HG03460 (cell line): ENCODE measurements at regions not wholly inside any gene's neighbourhood (a gene's known extent, or its start where the extent isn't known, plus 50 kb on each side); places are given as distances from the start of the nearest gene placed in this dataset.

Source experiments
- ATAC-seq: cut with Tn5 transposase; IDR thresholded peaks from one replicate; pipeline ENCODE4 v1.9.1; 2021; ENCODE audit not compliant: unreplicated experiment

DNA sequence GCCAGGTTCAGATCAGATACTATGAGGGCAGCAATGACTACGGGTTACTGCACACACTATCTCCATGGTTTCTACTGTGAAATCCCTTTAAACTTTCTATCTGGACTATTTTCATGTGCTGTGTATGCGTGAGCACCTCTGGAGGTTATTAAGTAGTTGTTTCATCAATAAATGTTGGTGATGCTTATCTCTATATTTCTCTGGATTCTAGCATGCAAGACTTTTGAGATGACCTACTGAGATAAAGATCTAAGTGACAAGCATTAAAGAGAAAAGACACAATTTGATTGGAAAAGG is 194.0 kb downstream of the NRIP1 start:
- no peak for ATAC-seq

DNA sequence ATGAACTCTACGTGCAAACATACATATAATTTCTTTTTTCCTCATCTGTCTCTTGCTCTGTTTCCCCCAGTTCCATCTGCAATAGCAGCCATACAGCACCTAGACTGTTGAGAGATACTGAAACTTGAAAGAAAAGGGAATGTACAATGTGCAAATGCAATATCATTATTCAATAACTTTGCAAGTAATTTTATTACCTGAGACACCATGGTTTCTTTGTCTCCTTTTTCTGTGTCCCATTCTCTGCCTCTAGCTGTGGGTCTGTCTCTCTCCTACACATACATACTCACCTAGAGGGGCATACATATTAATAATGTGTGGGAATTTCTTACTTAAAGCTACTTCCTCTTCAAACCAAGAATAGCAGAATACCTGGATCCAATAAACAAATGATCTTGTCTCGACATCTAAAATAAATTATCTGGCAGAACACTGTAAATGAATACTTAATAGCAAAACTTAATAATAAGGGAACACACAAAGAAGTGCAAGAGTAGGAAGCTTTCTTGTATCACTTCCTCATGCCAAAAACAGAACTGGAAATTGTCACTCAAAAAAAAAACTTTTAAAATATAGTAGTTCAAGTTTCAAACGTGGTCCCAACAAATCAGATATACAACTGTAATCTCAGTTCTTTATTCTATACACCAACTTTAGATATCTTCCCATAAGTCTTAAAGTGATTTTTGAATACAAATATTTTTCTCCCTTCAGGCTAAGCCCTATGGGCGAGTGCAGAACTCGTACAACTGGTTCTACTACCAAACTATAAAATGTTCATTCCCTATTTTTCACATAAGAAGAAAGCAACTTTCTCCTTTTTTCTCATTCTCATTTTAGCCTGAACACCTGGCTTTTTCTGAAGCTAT is 194.6 kb downstream of the NRIP1 start:
- ATAC-seq = peak; percentile 51

DNA sequence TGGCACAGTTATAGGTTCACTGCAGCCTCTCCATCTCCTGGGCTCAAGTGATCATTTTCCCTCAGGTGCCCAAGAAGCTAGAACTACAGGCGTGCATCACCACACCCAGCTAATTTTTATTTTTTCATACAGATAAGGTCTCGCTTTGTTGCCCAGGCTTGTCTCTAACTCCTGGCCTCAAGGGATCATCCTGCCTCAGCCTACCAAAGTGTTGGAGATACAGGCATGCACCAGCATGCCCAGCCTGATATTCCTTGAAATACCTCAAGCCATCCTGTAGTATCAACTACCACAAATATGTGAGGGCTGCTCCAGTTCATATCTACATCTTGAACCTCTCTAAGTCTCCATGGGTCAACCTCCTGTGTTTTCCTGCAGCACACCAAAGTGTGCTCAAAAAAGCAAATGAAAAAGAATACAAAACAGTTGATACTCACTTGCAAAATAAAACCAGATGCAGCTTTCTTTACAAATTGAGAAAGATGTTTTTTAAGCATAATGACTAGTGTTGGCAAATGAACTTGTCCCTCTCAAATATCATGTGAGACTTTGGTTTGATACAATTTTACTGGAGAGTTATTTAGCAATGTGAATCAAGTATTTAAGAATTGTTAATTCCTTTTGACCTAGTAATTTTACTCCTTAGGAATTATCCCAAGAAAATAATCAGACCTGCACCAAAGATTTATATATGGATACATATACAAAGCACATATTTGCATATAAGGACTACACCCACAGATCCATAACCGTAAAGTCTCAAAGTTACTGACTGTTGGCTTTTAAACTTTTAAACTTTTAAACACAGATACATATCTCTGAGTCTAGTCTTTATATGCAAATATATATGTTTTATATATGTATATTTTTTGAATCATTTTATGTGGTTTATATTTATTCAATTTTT is 197.7 kb downstream of the NRIP1 start:
- ATAC-seq = no peak

GRCh38 chr21:14864211-14865021 is 200.4 kb downstream of the NRIP1 start:
- no peak for ATAC-seq

DNA sequence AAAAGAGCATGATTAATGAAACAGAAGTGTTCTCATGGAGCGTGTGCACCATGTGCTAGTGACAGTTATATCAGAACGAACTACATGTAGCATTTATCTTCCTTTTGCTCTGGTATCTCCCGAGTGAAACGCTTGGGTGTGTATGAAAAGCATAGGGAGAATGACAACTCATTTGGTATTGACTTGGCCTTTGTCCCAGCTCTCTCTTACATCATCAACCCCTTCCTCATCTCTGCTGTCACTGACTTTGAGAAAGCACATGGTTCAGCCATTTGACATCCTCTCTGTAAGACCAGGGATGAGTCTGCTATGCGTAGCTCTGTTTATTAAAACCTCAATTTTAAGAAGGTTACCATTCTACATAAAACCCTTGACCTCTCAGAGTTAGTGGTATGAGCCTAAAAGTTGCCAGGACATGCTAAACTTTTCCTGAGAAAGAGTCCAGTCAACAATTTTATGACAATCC is 201.0 kb downstream of the NRIP1 start:
- no peak for ATAC-seq

GRCh38 chr21:14862794-14863720 is 201.7 kb downstream of the NRIP1 start:
- ATAC-seq = no peak

- ATAC-seq = no peak
Observed at GRCh38 chr21:14858311-14858710, 206.5 kb downstream of the NRIP1 start.

DNA sequence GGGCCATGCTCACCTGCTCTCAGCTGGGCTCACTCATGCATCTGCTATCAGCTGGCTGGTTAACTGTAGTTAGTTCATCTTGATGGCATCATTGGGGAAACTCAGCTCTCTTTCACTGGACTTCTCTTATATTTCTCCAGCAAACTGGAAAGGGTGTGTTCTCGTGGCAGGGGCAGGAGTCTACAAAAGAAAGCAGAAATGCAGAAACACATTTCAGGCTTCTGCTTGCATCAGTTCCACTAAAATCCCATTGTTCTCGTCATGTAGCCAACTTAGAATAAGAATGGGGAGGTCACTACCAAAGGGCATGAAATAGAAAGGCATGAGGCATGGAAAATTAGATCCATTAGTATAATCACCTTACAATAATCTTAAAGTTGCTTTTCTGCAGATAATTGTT is 207.3 kb downstream of the NRIP1 start:
- ATAC-seq = no peak

- no peak for ATAC-seq
Observed at GRCh38 chr21:14850394-14850793, 214.4 kb downstream of the NRIP1 start.

DNA sequence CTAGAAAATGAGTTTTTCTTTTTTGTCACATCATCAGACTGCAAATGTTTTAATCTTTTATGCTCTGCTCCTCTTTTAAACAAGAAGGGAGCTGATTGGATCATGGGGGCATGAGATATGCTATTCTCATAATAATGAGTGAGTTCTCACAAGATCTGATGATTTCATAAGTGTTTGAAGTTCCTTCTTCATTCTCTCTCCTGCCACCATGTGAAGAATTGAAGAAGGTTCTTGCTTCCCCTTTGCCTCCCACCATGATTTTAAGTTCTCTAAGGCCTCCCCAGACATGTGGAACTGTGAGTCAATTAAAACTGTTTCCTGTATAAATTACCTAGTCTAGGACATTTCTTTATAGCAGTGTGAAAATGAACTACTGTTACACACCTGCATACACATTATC is 218.2 kb downstream of the NRIP1 start:
- no peak for ATAC-seq

DNA sequence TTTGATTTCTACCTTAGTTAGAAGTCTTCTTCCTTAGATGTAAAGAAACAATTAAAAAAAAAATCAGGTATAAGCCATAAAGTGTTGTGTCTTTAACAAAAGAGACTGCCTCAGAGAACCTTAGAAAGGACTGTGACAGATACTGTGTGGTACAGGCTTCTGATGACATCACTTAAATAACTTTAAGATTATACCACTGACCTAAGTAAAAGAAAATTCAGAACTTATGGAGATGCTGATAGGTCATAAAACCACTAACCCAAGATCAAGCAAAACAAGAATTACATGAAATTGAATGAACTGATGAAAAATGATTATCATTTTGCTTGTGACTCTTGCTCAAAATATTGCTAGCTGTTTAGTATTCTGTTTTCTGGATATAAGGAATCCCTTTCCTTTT is 220.8 kb downstream of the NRIP1 start:
- no peak for ATAC-seq

- ATAC-seq = no peak
Observed at GRCh38 chr21:14842601-14843000, 222.2 kb downstream of the NRIP1 start.

GRCh38 chr21:14841511-14842472 is 223.0 kb downstream of the NRIP1 start:
- no peak for ATAC-seq

- ATAC-seq = no peak
Observed at GRCh38 chr21:14838400-14838799, 226.4 kb downstream of the NRIP1 start.

- no peak for ATAC-seq
Observed at GRCh38 chr21:14836950-14837349, 227.8 kb downstream of the NRIP1 start.

DNA sequence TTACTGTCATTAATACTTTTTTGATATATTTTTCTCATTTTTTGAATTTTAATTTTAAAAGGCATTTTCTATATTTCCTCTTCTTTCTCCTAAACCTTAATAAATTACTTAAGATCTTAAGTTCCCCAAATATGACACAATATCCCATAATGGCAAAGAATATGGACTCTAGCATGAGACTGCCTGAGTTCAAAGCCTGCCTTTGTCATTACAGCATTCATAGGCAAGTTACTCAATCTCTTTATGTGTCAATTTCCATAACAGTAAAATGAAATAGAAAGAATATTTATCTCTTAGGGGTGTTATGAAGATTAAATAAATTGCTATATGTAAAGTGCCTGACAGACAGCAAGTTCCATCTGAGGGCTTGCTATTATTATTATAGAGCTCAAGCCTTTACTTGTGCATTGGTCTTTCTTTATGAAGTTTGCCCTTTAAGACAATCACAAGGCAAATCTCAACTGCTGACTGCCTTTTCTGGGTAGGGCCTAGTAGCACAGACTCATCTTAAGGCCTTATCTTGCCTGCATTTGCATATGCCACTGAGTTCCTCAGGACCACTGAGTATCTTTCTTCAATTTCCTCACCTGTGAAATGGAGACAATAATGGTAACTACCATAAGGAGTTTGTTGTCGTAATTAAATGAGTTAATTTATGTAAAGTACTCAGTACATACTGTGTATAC is 231.0 kb downstream of the NRIP1 start:
- no peak for ATAC-seq

GRCh38 chr21:14833241-14833640 is 231.6 kb downstream of the NRIP1 start:
- no peak for ATAC-seq

- no peak for ATAC-seq
Observed at GRCh38 chr21:14830307-14830706, 234.5 kb downstream of the NRIP1 start.
